Left ventricle myocardium inferior (tissue), 1 donor: ENCODE measurements at regions not wholly inside any gene's neighbourhood (a gene's known extent, or its start where the extent isn't known, plus 50 kb on each side); places are given as distances from the start of the nearest gene placed in this dataset.
"Not testable (repeated sequence)": the region's sequence is repeated elsewhere in the genome, so short reads cannot be mapped to it uniquely, and the experiment has no call there.

Source experiments
- DNase-seq: peaks from one replicate; pipeline ENCODE4 v3.0.0-alpha.2; 2020
- H3K27ac ChIP-seq: fragments of 200-600 bp; replicated peaks from 2 replicates; pipeline ENCODE4 v1.8.0; 2021
- H3K27me3 ChIP-seq: fragments of 200-600 bp; 2 replicates; pipeline ENCODE4 v1.8.0; 2021; ENCODE audit warnings: low read depth
- H3K36me3 ChIP-seq: fragments of 200-600 bp; 2 replicates; pipeline ENCODE4 v1.8.0; 2021
- H3K4me1 ChIP-seq: fragments of 200-600 bp; 2 replicates; pipeline ENCODE4 v1.8.0; 2021
- H3K4me3 ChIP-seq: fragments of 200-600 bp; 2 replicates; pipeline ENCODE4 v1.8.0; 2021; ENCODE audit warnings: mild to moderate bottlenecking, moderate library complexity
- H3K9me3 ChIP-seq: fragments of 200-600 bp; replicated peaks from 2 replicates; pipeline ENCODE4 v1.8.0; 2021
- intact Hi-C: fragments of 100-400 bp; cut with micrococcal nuclease; formaldehyde crosslinking; loops from one replicate; pipeline ENCODE4 v1.11.0; 2022
- TF ChIP-seq, protein P1 (sequence below): fragments of 200-600 bp; IDR thresholded peaks from 2 replicates; pipeline ENCODE4 v1.8.0; 2021; ENCODE audit warnings: antibody characterized with exemption, mild to moderate bottlenecking, borderline replicate concordance
- donor health status: DM: no; HTN: yes; CAD: no; lungs with severe emphysema.

DNA sequence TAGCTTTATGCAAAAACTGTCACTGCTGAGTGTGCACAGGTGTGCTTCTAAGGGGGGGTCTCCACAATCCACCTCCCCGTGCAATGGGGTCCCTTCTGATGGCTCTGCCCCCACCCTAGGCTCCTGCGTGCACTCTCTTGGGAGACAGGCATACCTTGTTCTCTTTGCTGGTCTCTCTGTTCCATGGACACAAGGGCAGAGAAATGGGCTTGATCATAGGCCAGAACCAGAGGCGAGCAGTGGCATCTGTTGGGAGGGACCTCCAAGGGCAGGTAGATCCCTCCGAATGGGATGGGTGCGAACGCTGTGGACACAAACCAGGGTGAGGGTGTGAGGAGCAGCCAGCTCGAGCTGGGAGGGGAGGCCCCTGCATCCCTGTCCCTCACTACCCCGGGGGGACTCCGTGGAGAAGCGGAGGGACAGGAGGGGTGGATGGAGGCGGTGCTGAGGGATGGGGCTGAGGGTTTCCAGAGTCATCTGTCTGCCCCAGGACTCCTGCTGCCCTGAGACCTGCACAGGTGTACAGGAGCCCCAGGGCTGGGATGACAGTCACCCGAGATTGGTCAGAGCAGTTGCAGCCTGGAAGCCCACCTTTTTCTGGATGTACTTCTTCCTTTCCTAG is 175.0 kb downstream of the KLF13 start:
- intact Hi-C loops = no loop called here
- DNase-seq = no peak
- no peaks in the 10 kb centered on the region for H3K36me3 ChIP-seq
- no peaks in the 10 kb centered on the region for H3K9me3 ChIP-seq
- no peaks in the 10 kb centered on the region for H3K27me3 ChIP-seq
- TF ChIP-seq, protein P1, sequence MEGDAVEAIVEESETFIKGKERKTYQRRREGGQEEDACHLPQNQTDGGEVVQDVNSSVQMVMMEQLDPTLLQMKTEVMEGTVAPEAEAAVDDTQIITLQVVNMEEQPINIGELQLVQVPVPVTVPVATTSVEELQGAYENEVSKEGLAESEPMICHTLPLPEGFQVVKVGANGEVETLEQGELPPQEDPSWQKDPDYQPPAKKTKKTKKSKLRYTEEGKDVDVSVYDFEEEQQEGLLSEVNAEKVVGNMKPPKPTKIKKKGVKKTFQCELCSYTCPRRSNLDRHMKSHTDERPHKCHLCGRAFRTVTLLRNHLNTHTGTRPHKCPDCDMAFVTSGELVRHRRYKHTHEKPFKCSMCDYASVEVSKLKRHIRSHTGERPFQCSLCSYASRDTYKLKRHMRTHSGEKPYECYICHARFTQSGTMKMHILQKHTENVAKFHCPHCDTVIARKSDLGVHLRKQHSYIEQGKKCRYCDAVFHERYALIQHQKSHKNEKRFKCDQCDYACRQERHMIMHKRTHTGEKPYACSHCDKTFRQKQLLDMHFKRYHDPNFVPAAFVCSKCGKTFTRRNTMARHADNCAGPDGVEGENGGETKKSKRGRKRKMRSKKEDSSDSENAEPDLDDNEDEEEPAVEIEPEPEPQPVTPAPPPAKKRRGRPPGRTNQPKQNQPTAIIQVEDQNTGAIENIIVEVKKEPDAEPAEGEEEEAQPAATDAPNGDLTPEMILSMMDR = no peak
- no peak overlapping the region for H3K4me3 ChIP-seq
- H3K27ac ChIP-seq = no peak overlapping the region
- H3K4me1 ChIP-seq = peaks cover 21% of the 10 kb centered on the region

DNA sequence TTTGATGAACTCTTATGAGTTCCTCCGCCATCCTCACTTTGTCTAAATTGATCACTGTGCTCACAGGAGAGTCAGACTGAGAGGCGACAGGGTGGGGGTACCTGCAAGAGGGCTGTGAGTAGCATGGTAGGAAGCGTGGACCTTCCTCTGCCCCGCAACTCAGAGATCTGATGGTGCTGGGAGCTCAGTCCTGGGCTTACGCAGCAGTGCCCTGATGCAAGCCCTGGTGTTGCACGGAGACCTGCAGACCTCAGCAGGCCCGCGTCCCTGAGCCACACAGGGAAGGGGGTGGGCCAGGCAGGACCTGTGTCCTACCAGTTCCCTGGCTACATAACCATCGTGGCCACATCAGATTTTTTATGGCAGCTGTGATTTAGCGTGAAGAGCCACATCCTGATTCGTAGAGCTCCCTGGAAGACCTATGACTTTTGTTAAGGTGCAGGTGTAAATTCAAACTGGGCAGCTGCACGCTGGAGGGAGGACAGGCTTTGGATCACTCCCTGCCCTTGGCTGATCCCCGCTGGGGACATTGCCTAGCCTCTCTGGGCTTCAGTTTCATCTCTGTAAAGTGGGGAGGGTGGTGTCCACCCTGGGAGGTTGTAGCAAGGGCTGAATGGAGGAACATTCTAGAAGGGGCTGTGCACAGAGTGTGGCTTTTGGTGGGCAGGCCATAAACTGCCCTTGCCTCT is 176.1 kb downstream of the KLF13 start:
- no peaks in the 10 kb centered on the region for H3K27me3 ChIP-seq
- intact Hi-C loops = no loop called here
- peaks cover 21% of the 10 kb centered on the region for H3K4me1 ChIP-seq
- no peak for DNase-seq
- no peaks in the 10 kb centered on the region for H3K9me3 ChIP-seq
- H3K27ac ChIP-seq = no peak overlapping the region
- H3K36me3 ChIP-seq = no peaks in the 10 kb centered on the region
- TF ChIP-seq, protein P1 = no peak
- no peak overlapping the region for H3K4me3 ChIP-seq

DNA sequence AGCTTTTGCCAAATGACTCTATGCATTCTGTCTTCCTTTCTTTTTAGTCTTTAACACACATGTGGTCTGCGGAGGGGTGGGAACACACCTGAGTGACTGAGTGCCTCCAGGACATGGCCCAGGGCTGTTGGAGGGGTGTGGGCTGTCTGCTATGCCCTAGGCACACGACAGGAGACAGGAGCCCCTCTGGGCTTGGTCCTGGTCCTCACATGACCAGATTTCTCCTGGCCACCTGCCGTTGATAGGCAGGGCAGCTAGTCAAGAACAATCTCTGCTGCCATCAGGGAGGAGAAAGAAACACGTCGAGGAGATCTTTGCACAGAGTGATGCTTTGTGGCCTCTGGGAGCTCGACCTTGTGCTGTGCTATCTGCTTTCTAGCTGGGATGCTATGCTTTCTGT is 176.6 kb downstream of the KLF13 start:
- H3K27me3 ChIP-seq = no peaks in the 10 kb centered on the region
- DNase-seq = no peak
- no peak overlapping the region for H3K27ac ChIP-seq
- intact Hi-C loops = no loop called here
- H3K36me3 ChIP-seq = no peaks in the 10 kb centered on the region
- TF ChIP-seq, protein P1 = no peak
- H3K4me3 ChIP-seq = no peak overlapping the region
- H3K9me3 ChIP-seq = no peaks in the 10 kb centered on the region
- H3K4me1 ChIP-seq = peaks cover 21% of the 10 kb centered on the region

DNA sequence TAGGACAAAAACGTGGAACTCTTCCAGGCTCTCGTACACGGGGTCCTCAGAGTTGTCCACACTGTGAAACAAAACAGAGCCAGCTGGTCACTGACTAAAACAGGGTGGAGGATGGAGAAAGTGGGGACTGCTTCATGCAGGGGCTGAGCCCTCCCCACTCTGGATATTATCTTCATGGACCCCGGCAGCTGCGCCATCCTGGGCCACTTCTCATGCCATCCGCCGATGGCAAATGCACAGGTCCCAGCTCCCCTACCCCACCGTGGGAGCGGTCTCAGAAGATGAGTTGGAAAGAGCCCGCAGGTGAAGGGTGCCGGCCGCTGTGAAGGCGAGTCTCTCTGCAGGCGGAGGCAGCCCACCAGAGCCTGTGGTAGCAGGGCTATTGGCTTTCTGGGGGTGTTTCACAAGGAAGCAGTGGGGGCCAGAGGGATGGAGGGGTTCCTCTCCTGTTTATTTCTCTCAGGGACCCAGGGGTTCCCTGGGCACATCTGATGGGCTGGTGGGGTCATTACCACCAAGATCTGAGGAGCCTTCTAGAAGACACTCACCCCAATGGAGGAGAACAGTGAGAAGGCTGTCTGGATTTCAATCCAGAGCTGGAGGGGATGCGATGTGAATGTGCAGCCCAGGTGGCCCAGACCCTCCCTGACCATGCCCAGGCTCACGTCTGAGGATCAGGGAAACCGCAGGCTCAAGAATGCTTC is 177.3 kb downstream of the KLF13 start:
- intact Hi-C loops = no loop called here
- TF ChIP-seq, protein P1 = no peak
- Histone ChIP-seq H3K4me3 (no peak overlapping the region), H3K27me3 (no peaks in the 10 kb centered on the region), H3K4me1 (peaks cover 21% of the 10 kb centered on the region), H3K36me3 (no peaks in the 10 kb centered on the region), H3K27ac (no peak overlapping the region), H3K9me3 (no peaks in the 10 kb centered on the region)
- DNase-seq = no peak

DNA sequence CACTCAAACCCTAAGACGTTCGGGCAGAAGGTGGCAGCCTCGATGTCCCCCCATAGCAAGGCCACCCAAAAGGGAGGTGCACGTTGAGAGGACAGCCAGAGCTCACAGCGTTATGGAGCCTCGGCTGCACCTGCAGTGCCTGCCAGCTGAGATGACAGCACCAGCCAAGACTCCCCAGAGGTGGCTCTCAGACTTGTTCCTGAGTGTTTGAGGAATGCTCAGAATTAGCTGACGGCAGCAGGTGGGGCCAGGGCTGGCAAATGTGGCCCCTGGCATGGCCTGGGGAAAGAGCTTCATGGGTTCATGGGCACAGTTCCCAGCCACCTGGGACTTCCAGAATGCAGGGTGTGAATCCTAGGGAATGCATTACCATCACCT is 177.8 kb downstream of the KLF13 start:
- Histone ChIP-seq H3K4me1 (peaks cover 19% of the 10 kb centered on the region), H3K9me3 (no peaks in the 10 kb centered on the region), H3K27ac (no peak overlapping the region), H3K27me3 (no peaks in the 10 kb centered on the region), H3K36me3 (no peaks in the 10 kb centered on the region), H3K4me3 (no peak overlapping the region)
- intact Hi-C loops = no loop called here
- no peak for DNase-seq
- TF ChIP-seq, protein P1 = no peak

DNA sequence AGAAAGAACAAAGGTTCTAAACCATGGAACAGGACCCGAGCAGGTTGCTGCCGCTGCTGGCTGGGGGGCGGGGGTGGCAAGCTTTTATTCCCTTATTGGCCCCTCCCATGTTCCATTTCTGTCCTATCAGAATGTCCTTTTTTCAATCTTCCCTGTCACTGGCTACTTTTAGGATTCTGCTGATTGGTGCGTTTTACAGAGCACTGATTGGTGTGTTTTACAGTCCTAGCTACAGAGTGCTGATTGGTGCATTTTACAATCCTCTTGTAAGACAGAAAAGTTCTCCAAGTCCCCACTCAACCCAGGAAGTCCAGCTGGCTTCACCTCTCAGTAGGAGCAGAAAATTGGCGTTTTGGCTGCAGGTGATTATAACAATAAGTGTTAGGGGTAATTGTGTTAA is 180.9 kb downstream of the KLF13 start:
- intact Hi-C loops, H3K27ac ChIP-seq, H3K27me3 ChIP-seq, H3K4me3 ChIP-seq, DNase-seq, H3K9me3 ChIP-seq, H3K4me1 ChIP-seq, H3K36me3 ChIP-seq: not testable (repeated sequence)
